ENCODE measurements at regions not wholly inside any gene's neighbourhood (a gene's known extent, or its start where the extent isn't known, plus 50 kb on each side); places are given as distances from the start of the nearest gene placed in this dataset.

DNA sequence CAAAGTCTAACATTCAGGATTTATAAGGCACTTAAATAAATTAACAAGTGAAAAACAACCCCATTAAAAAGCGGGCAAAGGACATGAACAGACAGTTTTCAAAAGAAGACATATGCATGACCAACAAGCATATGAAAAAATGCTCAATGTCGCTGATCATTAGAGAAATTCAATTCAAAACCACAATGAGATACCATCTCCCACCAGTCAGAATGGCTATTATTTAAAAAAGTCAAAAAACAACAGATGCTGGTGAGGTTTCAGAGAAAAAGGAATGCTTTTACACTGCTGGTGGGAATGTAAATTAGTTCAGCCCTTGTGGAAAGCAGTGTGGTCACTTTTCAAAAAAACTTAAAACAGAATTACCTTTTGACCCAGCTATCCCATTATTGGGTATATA lies 60.7 kb upstream of the BDKRB2 start:
- DNase-seq = no peak
- Mint-ChIP-seq H3K9me3 (peaks cover 2% of the 10 kb centered on the region), H3K4me1 (no peaks in the 10 kb centered on the region), H3K36me3 (ENCODE audit: low read depth) (no peaks in the 10 kb centered on the region), H3K27ac (no peak overlapping the region), H3K4me3 (no peak overlapping the region), H3K27me3 (peaks cover 2% of the 10 kb centered on the region)
- ChIA-PET POLR2A (no interaction called here), CTCF (no interaction called here)

DNA sequence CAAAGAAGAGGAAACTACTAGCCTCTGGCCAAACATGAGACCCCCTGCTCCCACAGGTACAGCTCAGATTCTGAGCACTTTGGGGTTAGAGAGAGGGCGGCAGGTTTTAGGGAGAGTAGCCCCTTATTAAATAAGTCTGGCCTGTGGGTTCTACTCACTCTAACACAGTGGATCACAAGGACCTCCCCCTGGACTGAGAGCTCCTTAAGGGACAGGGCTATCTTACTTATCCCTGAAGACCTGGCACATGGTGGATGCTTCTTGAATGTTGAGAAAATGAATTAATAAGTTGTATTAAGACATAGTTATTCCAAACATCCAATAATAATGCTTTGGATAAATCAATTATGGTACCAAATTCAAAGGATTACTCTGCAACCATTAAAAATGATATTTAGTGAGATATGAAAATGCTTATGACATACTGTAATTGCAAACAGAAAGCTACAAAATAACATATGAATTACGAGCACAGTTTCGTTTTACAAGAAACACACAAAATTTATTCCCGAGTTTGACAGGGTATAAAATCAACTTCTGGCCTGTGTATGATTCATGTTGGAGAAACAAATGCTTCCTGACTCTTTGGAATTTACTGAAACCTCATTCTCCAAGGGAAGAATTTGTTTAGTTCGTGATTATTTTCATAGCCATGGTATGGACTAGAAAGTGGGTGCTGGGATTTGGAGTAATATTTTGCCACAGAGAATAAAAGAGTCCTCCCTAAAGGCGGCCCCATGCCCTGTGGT lies 59.3 kb upstream of the BDKRB2 start:
- CTCF ChIA-PET = interaction anchor here (1.2 kb wide), 1 partner anchor 151 kb away, joined by 3 read pairs; no protein-coding TSS in a partner anchor
- POLR2A ChIA-PET = no interaction called here
- H3K36me3 Mint-ChIP-seq (ENCODE audit: low read depth) = no peaks in the 10 kb centered on the region

GRCh38 chr14:96146131-96146771 lies 58.4 kb upstream of the BDKRB2 start:
- peaks cover 2% of the 10 kb centered on the region for H3K9me3 Mint-ChIP-seq
- H3K4me3 Mint-ChIP-seq = no peak overlapping the region
- no peak for DNase-seq
- H3K27ac Mint-ChIP-seq = no peak overlapping the region
- ChIA-PET CTCF (interaction anchor here (1.2 kb wide), 1 partner anchor 152 kb away, joined by 3 read pairs; no protein-coding TSS in a partner anchor), POLR2A (no interaction called here)
- no peaks in the 10 kb centered on the region for H3K36me3 Mint-ChIP-seq (ENCODE audit: low read depth)
- H3K27me3 Mint-ChIP-seq = peaks cover 2% of the 10 kb centered on the region
- H3K4me1 Mint-ChIP-seq = no peaks in the 10 kb centered on the region

More for the DNA sequence above, 59.3 kb upstream of the BDKRB2 start:
- Mint-ChIP-seq H3K4me1 (no peaks in the 10 kb centered on the region), H3K27ac (no peak overlapping the region), H3K4me3 (no peak overlapping the region), H3K9me3 (peaks cover 2% of the 10 kb centered on the region), H3K27me3 (peaks cover 2% of the 10 kb centered on the region)
- DNase-seq = no peak

- no peaks in the 10 kb centered on the region for H3K9me3 Mint-ChIP-seq
- H3K36me3 Mint-ChIP-seq (ENCODE audit: low read depth) = no peaks in the 10 kb centered on the region
- no peaks in the 10 kb centered on the region for H3K4me1 Mint-ChIP-seq
- no peak overlapping the region for H3K27ac Mint-ChIP-seq
- DNase-seq = no peak
- H3K27me3 Mint-ChIP-seq = peaks cover 1% of the 10 kb centered on the region
- ChIA-PET POLR2A (no interaction called here), CTCF (no interaction called here)
- H3K4me3 Mint-ChIP-seq = no peak overlapping the region
Observed at GRCh38 chr14:96148631-96149030, 56.0 kb upstream of the BDKRB2 start.

DNA sequence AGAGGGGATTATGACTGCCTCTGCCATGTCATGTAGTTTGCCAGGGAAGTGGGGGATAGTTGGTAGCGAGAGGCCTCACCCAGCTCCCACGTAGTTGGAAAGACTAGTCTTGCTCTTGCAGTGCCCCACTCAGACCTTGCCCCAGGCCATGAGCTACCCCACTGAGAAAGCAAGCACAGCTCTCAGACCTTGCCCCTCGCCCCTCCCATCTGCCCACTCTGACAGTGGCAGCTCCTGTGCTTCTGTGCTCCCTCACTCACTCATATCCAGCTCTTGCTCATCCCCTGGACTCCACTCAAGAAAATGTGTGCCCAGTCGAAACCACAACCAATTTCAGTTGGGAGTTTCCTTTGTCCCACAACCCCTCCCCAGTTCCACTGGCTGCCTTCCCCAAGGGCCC lies 55.5 kb upstream of the BDKRB2 start:
- H3K27ac Mint-ChIP-seq = no peak overlapping the region

GRCh38 chr14:96150214-96150613 lies 54.4 kb upstream of the BDKRB2 start:
- Mint-ChIP-seq H3K36me3 (ENCODE audit: low read depth) (no peaks in the 10 kb centered on the region), H3K27me3 (no peaks in the 10 kb centered on the region), H3K4me3 (no peak overlapping the region), H3K27ac (no peak overlapping the region), H3K9me3 (no peaks in the 10 kb centered on the region), H3K4me1 (no peaks in the 10 kb centered on the region)
- DNase-seq = no peak
- ChIA-PET CTCF (no interaction called here), POLR2A (no interaction called here)

More for the DNA sequence above, 55.5 kb upstream of the BDKRB2 start:
- Mint-ChIP-seq H3K27me3 (no peaks in the 10 kb centered on the region), H3K4me1 (no peaks in the 10 kb centered on the region), H3K9me3 (no peaks in the 10 kb centered on the region), H3K36me3 (ENCODE audit: low read depth) (no peaks in the 10 kb centered on the region), H3K4me3 (no peak overlapping the region)
- no peak for DNase-seq
- ChIA-PET POLR2A (no interaction called here), CTCF (no interaction called here)

DNA sequence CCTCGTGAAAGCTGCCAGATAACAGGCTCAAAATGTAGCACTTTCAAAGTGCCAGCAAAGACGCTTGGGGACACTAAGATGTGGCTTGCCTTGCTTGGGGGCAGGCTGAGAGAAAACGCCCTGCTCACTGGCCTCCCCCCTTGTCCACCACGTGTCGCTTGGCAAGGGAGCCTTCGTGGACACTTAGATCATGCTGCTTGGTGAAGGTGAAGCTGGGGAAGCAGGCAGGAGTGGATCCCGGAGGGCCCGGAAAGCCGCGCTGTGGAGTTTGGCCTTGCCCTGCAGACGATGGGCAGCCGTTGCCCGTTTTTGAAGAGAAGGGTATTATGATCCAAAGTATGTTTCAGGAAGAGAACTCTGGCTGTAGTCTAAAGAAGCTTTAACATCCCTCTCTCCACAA lies 53.4 kb upstream of the BDKRB2 start:
- CTCF ChIA-PET = no interaction called here
- Mint-ChIP-seq H3K27me3 (no peaks in the 10 kb centered on the region), H3K36me3 (ENCODE audit: low read depth) (no peaks in the 10 kb centered on the region), H3K4me1 (no peaks in the 10 kb centered on the region), H3K9me3 (no peaks in the 10 kb centered on the region), H3K4me3 (no peak overlapping the region), H3K27ac (no peak overlapping the region)
- POLR2A ChIA-PET = no interaction called here
- no peak for DNase-seq

DNA sequence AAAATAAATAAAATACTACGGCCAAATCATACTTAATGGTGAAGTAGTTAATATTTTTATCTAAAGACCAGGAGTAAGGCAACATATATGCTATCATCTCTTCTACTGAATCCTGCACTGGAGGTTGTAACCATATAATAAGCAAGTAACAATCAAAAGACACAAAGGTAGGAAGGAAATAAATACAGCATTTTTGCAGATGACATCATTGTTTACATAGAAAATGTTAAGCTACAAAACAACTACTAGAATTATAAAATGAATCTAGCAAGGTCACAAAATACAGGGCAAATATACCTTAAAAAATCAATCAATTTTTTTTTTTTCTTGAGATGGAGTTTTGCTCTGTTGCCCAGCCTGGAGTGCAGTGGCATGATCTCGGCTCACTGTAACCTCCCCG lies 51.6 kb upstream of the BDKRB2 start:
- no peaks in the 10 kb centered on the region for H3K4me1 Mint-ChIP-seq
- no peak overlapping the region for H3K27ac Mint-ChIP-seq
- H3K36me3 Mint-ChIP-seq (ENCODE audit: low read depth) = no peaks in the 10 kb centered on the region
- ChIA-PET POLR2A (no interaction called here), CTCF (no interaction called here)
- H3K27me3 Mint-ChIP-seq = no peaks in the 10 kb centered on the region
- H3K4me3 Mint-ChIP-seq = no peak overlapping the region
- DNase-seq = no peak
- no peaks in the 10 kb centered on the region for H3K9me3 Mint-ChIP-seq

Measured in activated CD4-positive, alpha-beta memory T cell treated with anti-CD3 and anti-CD28 coated beads, Interleukin-2, amount 10 ng/mL, durations not matched to agents 7 days and 5 days (primary cell).